RWPE1 (cell line): ENCODE measurements at regions not wholly inside any gene's neighbourhood (a gene's known extent, or its start where the extent isn't known, plus 50 kb on each side); places are given as distances from the start of the nearest gene placed in this dataset.

ENCODE experiments used
- CTCF ChIA-PET: fragments of 350-600 bp; sonication (Branson Sonifier 250); formaldehyde crosslinking; extraction: SDS; loops from one replicate; lab custom pipeline; 2021; lab: Yijun Ruan, JAX
- POLR2A ChIA-PET: fragments of 400-600 bp; formaldehyde crosslinking; extraction: SDS; loops from one replicate; lab custom pipeline; 2020; ENCODE audit warnings: antibody characterized with exemption; ENCODE audit not compliant: low non-redundant PET; lab: Yijun Ruan, JAX
- DNase-seq: peaks from one replicate; pipeline ENCODE4 v3.0.0; 2012; ENCODE audit warnings: low spot score
- H3K27ac ChIP-seq: fragments of 450-650 bp; 2 replicates; pipeline ENCODE4 v1.5.1; 2017
- TF ChIP-seq, protein P1 (sequence below): fragments of 450-650 bp; conservative IDR thresholded peaks from 2 replicates; pipeline ENCODE4 v1.5.1; 2017; ENCODE audit warnings: low read depth, mild to moderate bottlenecking

DNA sequence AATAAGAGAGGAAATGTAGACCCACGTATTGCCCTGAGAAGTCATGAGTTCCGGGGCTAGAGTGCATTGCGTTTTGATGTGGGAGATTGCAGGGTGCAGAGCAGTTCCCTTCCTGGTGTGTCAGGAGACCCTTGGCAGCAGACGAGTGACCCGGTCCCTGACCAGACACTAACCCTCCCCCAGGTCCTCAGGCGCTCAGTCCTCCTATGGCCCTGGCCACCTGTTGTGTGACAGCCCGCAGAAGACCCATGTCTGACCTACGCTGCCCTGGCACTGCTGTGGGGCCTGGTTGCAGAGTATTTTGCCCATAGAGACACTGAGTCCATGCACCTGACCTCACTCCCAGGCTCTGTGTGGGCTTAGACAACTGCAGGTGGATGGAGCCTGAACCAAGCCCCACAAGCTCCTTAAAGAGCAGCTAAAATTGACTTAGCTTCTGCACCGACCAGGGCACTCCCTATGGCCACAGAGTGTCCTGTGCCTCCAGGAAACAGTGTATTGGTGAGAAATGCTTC lies 833.8 kb downstream of the TBC1D22A start:
- TF ChIP-seq, protein P1, sequence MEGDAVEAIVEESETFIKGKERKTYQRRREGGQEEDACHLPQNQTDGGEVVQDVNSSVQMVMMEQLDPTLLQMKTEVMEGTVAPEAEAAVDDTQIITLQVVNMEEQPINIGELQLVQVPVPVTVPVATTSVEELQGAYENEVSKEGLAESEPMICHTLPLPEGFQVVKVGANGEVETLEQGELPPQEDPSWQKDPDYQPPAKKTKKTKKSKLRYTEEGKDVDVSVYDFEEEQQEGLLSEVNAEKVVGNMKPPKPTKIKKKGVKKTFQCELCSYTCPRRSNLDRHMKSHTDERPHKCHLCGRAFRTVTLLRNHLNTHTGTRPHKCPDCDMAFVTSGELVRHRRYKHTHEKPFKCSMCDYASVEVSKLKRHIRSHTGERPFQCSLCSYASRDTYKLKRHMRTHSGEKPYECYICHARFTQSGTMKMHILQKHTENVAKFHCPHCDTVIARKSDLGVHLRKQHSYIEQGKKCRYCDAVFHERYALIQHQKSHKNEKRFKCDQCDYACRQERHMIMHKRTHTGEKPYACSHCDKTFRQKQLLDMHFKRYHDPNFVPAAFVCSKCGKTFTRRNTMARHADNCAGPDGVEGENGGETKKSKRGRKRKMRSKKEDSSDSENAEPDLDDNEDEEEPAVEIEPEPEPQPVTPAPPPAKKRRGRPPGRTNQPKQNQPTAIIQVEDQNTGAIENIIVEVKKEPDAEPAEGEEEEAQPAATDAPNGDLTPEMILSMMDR = no peak
- CTCF ChIA-PET = no interaction called here
- no peak for DNase-seq
- POLR2A ChIA-PET = no interaction called here
- no peak overlapping the region for H3K27ac ChIP-seq

DNA sequence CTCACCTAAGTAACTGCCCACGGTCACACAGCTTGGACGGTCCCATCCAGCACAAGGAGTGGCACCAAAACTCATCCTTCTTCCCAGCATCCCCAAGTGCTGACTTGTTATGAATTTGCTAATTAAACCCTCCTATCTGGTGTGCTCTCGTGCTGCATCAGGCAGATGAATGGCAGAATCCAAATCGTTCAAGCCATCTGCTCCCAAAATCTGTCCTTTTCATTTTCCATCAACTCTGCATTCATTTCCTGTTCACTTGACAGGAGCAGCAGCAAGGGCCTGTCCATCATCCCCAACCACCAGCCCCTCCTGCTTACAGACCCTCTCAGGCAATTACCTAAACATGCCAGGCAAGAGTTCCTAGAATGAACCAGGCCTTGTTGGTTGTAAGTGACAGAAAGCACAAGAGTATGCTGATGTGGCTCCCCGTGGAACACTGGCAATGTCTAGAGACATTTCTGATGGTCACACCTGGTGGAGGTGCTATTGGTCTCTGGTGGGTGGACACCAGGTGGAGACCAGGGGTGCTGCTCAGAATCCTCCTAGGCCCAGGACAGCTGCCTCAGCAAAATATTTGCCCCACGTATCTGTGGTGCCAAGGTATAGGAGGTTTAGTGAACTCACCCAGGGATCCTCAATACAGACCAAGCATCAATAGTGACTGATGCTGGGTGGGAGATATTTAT lies 832.5 kb downstream of the TBC1D22A start:
- no peak for DNase-seq
- CTCF ChIA-PET = no interaction called here
- no peak overlapping the region for H3K27ac ChIP-seq
- POLR2A ChIA-PET = no interaction called here
- TF ChIP-seq, protein P1 = no peak

DNA sequence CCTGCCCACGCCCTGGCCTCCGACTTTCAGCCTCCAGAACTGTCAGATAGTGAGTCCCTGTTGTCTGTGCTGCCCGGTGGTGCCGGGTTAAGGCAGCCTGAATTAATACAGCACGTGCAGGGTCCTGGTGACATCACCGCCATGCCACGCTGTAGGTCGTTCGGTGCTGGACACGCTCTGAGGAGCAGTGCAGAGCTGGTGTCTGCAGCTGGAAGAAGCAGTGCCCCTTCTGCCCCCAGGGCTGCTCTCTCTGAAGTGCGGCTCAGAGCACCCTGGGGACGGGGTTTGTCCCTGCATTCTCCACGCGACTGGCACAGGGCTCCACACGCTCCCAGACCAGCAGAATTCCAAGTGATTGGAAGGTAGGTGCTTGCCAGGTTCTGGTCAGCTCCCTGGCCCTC lies 831.5 kb downstream of the TBC1D22A start:
- CTCF ChIA-PET = no interaction called here
- no peak for DNase-seq
- POLR2A ChIA-PET = no interaction called here
- TF ChIP-seq, protein P1 = no peak
- H3K27ac ChIP-seq = no peak overlapping the region

DNA sequence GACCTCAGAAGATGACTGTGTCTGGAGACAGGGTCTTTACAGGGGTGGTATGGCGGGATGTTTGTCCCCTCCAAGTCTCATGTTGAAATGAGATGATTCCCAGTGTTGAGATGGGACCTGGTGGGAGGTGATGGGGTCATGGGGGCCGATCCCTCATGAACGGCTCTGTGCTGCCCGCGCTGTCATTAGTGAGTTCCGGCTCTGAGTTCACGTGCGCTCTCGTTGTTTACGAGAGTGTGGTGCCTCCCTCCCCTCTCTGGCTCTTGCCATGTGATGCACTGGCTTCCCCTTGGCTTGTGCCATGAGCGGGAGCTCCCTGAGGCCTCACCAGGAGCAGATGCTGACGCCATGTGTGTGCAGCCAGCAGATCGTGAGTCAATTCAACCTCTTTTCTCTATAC lies 830.8 kb downstream of the TBC1D22A start:
- no peak for DNase-seq
- ChIA-PET CTCF (no interaction called here), POLR2A (no interaction called here)
- no peak overlapping the region for H3K27ac ChIP-seq
- TF ChIP-seq, protein P1 = no peak

DNA sequence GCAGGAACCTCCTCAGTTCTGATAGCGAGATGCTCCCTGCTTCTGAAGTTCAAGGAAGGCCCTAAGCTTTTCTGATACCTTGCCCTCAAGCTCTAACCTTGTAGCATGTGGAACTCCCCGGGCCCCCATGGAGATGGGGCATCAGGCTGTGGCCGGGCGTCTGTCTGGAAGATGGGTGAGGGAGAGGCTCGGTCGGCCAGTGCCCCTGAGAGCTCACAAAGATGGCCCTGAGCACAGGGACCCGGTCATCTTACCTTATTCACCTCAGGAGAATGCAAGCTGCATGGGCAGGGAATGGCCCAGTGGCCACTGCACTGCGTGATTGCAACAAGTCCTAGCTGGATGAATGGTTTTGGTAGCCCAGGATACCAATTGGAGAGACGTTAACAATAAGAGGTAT lies 830.3 kb downstream of the TBC1D22A start:
- POLR2A ChIA-PET = no interaction called here
- no peak overlapping the region for H3K27ac ChIP-seq
- CTCF ChIA-PET = no interaction called here
- DNase-seq = no peak
- TF ChIP-seq, protein P1 = no peak

DNA sequence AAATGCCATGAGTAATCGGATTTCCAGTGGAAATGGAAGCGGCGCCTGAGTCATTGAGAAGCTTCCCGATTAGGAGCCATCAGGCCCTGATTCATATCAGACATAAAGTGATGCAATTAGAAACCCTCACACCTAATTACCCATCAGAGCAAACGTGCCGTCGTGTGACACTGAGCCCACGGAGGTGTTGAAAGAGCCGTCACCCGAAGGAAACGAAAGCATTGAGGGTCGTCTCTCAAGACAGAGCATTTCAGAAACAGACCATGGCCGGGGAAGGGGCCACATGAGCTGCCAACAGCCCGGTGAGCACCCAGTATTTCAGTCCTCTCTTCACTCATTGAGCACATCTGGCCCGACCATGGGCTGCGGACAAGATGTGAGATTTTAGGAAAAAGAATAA lies 829.3 kb downstream of the TBC1D22A start:
- POLR2A ChIA-PET = no interaction called here

More for the DNA sequence above, 829.3 kb downstream of the TBC1D22A start:
- TF ChIP-seq, protein P1 = no peak
- CTCF ChIA-PET = interaction anchor here (0.7 kb wide), 1 partner anchor 1695 kb away, joined by 3 read pairs; no protein-coding TSS in a partner anchor
- no peak for DNase-seq
- no peak overlapping the region for H3K27ac ChIP-seq
